ENCODE measurements at regions not wholly inside any gene's neighbourhood (a gene's known extent, or its start where the extent isn't known, plus 50 kb on each side); places are given as distances from the start of the nearest gene placed in this dataset.
"Not testable (repeated sequence)": the region's sequence is repeated elsewhere in the genome, so short reads cannot be mapped to it uniquely, and the experiment has no call there.

DNA sequence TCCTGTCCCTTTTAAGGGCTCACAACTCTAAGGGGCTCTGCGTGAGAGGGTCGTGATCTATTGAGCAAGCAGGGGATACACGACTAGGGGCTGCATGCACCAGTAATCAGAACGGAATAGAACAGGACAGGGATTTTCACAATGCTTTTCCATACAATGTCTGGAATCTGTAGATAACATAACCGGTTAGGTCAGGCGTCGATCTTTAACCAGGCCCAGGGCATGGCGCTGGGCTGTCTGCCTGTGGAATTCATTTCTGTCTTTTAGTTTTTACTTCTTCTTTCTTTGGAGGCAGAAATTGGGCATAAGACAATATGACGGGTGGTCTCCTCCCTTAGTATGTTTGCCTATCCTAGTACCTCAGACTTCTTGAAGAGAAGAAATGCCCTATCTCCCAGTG is 666.8 kb upstream of the LCORL start:
- TF ChIP-seq, protein P1, sequence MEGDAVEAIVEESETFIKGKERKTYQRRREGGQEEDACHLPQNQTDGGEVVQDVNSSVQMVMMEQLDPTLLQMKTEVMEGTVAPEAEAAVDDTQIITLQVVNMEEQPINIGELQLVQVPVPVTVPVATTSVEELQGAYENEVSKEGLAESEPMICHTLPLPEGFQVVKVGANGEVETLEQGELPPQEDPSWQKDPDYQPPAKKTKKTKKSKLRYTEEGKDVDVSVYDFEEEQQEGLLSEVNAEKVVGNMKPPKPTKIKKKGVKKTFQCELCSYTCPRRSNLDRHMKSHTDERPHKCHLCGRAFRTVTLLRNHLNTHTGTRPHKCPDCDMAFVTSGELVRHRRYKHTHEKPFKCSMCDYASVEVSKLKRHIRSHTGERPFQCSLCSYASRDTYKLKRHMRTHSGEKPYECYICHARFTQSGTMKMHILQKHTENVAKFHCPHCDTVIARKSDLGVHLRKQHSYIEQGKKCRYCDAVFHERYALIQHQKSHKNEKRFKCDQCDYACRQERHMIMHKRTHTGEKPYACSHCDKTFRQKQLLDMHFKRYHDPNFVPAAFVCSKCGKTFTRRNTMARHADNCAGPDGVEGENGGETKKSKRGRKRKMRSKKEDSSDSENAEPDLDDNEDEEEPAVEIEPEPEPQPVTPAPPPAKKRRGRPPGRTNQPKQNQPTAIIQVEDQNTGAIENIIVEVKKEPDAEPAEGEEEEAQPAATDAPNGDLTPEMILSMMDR (IDR thresholded peaks at IDR 0.05), result not testable (repeated sequence)
- not testable (repeated sequence) for TF ChIP-seq POLR2A, POLR2AphosphoS5 (IDR thresholded peaks at IDR 0.05)

All from sigmoid colon (tissue), 4 donors.